Ishikawa (cell line): ENCODE measurements at regions not wholly inside any gene's neighbourhood (a gene's known extent, or its start where the extent isn't known, plus 50 kb on each side); places are given as distances from the start of the nearest gene placed in this dataset.

Experiments
- CEBPB ChIP-seq: IDR thresholded peaks from 2 replicates; pipeline ENCODE4 v1.6.1; 2012
- CREB1 ChIP-seq: IDR thresholded peaks from 2 replicates; pipeline ENCODE4 v1.6.1; 2012; ENCODE audit warnings: low read depth
- EGR1 ChIP-seq: IDR thresholded peaks from 2 replicates; pipeline ENCODE4 v1.6.1; 2012
- EP300 ChIP-seq: IDR thresholded peaks from 2 replicates; pipeline ENCODE4 v1.6.1; 2012; ENCODE audit warnings: borderline replicate concordance
- FOXM1 ChIP-seq: IDR thresholded peaks from 2 replicates; pipeline ENCODE4 v1.6.1; 2012; ENCODE audit warnings: low read depth, borderline replicate concordance
- NFIC ChIP-seq: IDR thresholded peaks from 2 replicates; pipeline ENCODE4 v1.6.1; 2012
- RAD21 ChIP-seq: IDR thresholded peaks from 2 replicates; pipeline ENCODE4 v1.6.1; 2012; ENCODE audit warnings: low read depth
- TAF1 ChIP-seq: IDR thresholded peaks from 2 replicates; pipeline ENCODE4 v1.6.1; 2012; ENCODE audit warnings: low read depth, mild to moderate bottlenecking
- TCF12 ChIP-seq: IDR thresholded peaks from 2 replicates; pipeline ENCODE4 v1.6.1; 2012; ENCODE audit warnings: low read depth
- TEAD4 ChIP-seq: IDR thresholded peaks from 2 replicates; pipeline ENCODE4 v1.6.1; 2012
- YY1 ChIP-seq: IDR thresholded peaks from 2 replicates; pipeline ENCODE4 v1.6.1; 2012; ENCODE audit warnings: low read depth
- ZBTB7A ChIP-seq: IDR thresholded peaks from 2 replicates; pipeline ENCODE4 v1.6.1; 2012; ENCODE audit warnings: low read depth
- TF ChIP-seq, protein P1 (sequence below): IDR thresholded peaks from 2 replicates; pipeline ENCODE4 v1.6.1; 2012
- TF ChIP-seq, protein P2 (sequence below): IDR thresholded peaks from 2 replicates; pipeline ENCODE4 v1.6.1; 2012
- TF ChIP-seq, protein P3 (sequence below): IDR thresholded peaks from 2 replicates; pipeline ENCODE4 v1.6.1; 2012; ENCODE audit warnings: low read depth, mild to moderate bottlenecking

DNA sequence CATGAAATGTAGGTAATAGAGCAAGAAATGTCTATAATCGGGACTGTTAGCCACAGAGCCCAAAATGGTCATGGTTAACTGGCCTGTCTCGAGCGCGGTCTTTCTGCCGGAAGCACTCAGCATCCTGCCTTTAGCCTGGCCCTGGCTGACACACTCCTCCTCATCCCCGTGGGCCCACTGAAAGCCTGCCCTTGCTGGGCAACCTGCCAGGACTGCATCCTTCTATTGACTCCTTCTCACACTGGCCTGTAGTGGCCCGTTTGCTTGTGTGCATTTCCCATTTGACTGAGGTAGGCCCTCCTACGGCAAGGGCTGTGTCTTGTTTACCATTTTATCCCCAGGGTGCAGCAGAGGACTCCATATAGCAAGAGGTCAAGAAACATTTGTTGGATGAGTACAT lies 215.7 kb downstream of the ATPSCKMT start:
- TF ChIP-seq FOXM1 (no peak), RAD21 (no peak), EGR1 (no peak), TEAD4 (no peak), YY1 (no peak), TAF1 (no peak), ZBTB7A (no peak), TCF12 (no peak), CEBPB (no peak)
- TF ChIP-seq, protein P1, sequence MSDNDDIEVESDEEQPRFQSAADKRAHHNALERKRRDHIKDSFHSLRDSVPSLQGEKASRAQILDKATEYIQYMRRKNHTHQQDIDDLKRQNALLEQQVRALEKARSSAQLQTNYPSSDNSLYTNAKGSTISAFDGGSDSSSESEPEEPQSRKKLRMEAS: no peak
- TF ChIP-seq, protein P2, sequence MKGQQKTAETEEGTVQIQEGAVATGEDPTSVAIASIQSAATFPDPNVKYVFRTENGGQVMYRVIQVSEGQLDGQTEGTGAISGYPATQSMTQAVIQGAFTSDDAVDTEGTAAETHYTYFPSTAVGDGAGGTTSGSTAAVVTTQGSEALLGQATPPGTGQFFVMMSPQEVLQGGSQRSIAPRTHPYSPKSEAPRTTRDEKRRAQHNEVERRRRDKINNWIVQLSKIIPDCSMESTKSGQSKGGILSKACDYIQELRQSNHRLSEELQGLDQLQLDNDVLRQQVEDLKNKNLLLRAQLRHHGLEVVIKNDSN: no peak
- TF ChIP-seq, protein P3, sequence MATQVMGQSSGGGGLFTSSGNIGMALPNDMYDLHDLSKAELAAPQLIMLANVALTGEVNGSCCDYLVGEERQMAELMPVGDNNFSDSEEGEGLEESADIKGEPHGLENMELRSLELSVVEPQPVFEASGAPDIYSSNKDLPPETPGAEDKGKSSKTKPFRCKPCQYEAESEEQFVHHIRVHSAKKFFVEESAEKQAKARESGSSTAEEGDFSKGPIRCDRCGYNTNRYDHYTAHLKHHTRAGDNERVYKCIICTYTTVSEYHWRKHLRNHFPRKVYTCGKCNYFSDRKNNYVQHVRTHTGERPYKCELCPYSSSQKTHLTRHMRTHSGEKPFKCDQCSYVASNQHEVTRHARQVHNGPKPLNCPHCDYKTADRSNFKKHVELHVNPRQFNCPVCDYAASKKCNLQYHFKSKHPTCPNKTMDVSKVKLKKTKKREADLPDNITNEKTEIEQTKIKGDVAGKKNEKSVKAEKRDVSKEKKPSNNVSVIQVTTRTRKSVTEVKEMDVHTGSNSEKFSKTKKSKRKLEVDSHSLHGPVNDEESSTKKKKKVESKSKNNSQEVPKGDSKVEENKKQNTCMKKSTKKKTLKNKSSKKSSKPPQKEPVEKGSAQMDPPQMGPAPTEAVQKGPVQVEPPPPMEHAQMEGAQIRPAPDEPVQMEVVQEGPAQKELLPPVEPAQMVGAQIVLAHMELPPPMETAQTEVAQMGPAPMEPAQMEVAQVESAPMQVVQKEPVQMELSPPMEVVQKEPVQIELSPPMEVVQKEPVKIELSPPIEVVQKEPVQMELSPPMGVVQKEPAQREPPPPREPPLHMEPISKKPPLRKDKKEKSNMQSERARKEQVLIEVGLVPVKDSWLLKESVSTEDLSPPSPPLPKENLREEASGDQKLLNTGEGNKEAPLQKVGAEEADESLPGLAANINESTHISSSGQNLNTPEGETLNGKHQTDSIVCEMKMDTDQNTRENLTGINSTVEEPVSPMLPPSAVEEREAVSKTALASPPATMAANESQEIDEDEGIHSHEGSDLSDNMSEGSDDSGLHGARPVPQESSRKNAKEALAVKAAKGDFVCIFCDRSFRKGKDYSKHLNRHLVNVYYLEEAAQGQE: no peak

DNA sequence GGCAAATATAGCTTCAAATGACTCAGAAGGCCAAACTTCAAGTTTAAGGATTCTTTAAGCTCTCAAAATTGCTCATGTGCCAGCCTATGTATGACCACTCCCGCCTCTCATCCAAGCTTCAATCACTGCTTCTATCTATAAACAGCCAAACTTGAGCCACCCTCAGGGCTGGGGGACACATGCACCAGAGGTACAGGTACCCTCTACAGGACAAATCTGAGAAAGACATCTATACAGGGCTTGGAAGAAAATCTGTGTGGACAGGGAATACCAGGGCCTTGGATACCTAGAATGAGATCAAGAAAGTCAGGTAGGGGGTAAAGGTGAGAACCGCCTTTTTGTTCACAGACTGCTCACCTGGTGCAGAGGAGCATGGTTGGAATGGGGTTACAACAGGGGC lies 217.9 kb downstream of the ATPSCKMT start:
- no peak for TF ChIP-seq ZBTB7A
- TF ChIP-seq TAF1: no peak
- TF ChIP-seq, protein P1: no peak
- TF ChIP-seq FOXM1: no peak

DNA sequence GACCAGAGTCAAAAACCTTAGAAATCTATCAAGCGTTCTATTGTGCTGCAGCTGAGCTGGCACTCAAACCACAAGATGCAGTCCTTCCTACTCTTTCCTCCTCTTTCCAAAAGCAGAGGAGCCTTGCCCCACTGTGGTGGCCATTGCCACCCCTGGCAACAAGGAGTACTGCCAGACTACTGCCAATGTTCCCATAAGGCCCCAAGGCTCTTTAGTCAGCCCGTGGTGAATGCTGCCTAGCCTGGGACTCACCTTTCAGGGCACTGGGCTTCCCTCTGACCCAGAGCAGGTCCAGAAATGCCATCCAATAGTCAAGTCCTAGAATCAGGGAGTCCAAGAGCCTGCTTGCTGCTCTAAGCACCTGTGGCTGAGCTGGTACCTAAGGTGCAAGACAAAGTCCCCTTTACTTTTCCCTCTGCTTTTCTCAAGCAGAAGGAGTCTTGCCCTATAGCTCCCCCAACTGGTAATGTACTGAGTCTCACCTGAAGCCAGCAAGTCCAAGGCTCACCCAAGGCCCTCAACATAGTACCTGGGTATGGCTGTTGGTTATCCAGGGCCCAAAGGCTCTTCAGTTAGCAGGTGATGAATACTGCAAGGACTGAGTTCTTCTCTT lies 219.4 kb downstream of the ATPSCKMT start:
- no peak for TF ChIP-seq CREB1
- TF ChIP-seq EP300: no peak
- TF ChIP-seq FOXM1: no peak
- TF ChIP-seq YY1: no peak
- TF ChIP-seq, protein P3: no peak
- TF ChIP-seq ZBTB7A: no peak
- TF ChIP-seq RAD21: peak; percentile 56
- no peak for TF ChIP-seq EGR1

DNA sequence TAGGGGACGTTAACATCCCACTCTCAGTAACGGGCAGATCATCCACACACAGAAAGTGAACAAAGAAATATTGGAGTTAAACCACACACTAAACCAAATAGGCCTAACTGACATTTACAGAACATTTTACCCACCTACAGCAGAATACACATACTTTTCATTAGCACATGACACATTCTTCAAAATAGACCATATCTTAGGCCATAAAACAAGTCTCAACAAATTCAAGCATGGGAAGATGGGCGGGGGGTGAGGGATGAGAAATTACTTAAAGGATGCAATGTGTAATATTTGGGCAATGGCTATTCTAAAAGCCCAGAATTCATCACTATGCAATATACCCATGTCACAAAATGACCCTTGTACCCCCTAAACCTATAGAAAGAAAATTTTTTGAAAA lies 226.2 kb downstream of the ATPSCKMT start:
- TF ChIP-seq, protein P3: no peak
- TF ChIP-seq EGR1: no peak
- TF ChIP-seq, protein P1: no peak
- TF ChIP-seq TEAD4: no peak
- no peak for TF ChIP-seq TAF1
- TF ChIP-seq RAD21: no peak
- TF ChIP-seq CEBPB: no peak
- no peak for TF ChIP-seq FOXM1
- TF ChIP-seq CREB1: no peak
- TF ChIP-seq NFIC: no peak
- no peak for TF ChIP-seq ZBTB7A
- no peak for TF ChIP-seq YY1

DNA sequence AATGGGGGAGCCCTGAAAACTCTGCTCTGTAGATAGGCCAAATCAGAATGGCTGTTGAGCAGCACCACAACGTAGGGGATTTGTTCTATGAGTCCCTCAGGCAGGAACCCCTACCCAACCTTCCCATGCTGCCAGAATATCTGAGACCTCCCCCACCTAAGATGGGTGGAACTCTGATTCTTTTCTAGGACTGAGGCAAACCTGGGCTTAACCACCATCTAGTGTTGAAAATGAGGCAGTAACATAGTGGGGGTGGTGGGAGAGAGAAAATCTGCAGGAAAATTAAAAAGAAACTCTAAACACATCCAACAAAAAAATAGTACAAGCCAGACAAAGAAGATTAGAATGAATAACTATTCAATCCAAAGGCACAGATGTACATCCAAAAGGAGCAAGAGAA lies 228.4 kb downstream of the ATPSCKMT start:
- no peak for TF ChIP-seq TCF12
- TF ChIP-seq, protein P3: no peak
- TF ChIP-seq, protein P1: no peak
- TF ChIP-seq TAF1: no peak
- no peak for TF ChIP-seq ZBTB7A
- TF ChIP-seq, protein P2: no peak
- TF ChIP-seq CREB1: no peak
- TF ChIP-seq EP300: no peak
- TF ChIP-seq TEAD4: no peak
- no peak for TF ChIP-seq YY1
